Ascending aorta (tissue), 2 donors: ENCODE measurements at regions not wholly inside any gene's neighbourhood (a gene's known extent, or its start where the extent isn't known, plus 50 kb on each side); places are given as distances from the start of the nearest gene placed in this dataset.

Source experiments
- DNase-seq, 2 donors: peaks; one replicate each; pipeline ENCODE4 v3.0.0-alpha.2; 2019; ENCODE audit warnings: low spot score in 2 of 2
- H3K27ac ChIP-seq, 2 donors: fragments of 200-600 bp; sonication (generic); one replicate each; pipeline ENCODE4 v1.5.1; 2016 to 2017; ENCODE audit warnings: mild to moderate bottlenecking in 1 of 2
- H3K27me3 ChIP-seq: fragments of 200-600 bp; sonication (generic); one replicate; pipeline ENCODE4 v1.5.1; 2017
- H3K36me3 ChIP-seq, 2 donors: fragments of 200-600 bp; sonication (generic); one replicate each; pipeline ENCODE4 v1.5.1; 2016
- H3K4me1 ChIP-seq, 2 donors: fragments of 200-600 bp; sonication (generic); one replicate each; pipeline ENCODE4 v1.5.1; 2016 to 2017; ENCODE audit warnings: mild to moderate bottlenecking in 1 of 2
- H3K4me3 ChIP-seq, 2 donors: fragments of 200-600 bp; sonication (generic); one replicate each; pipeline ENCODE4 v1.5.1; 2016 to 2017; ENCODE audit warnings: mild to moderate bottlenecking in 1 of 2
- H3K9me3 ChIP-seq, 2 donors: fragments of 200-600 bp; sonication (generic); one replicate each; pipeline ENCODE4 v1.5.1; 2016
- CTCF ChIP-seq, 3 experiments: fragments of 200-600 bp in 2 of 3; fragments of 450-650 bp in 1 of 3; sonication (generic) in 2 of 3; IDR thresholded peaks; one replicate each; pipeline ENCODE4 v1.5.1; 2016 to 2019; ENCODE audit warnings: antibody characterized with exemption in 3 of 3, mild to moderate bottlenecking in 1 of 3, moderate library complexity in 1 of 3
- intact Hi-C: fragments of 100-400 bp; cut with DNase I; formaldehyde crosslinking; loops from one replicate; pipeline ENCODE4 v1.15.1; 2023

DNA sequence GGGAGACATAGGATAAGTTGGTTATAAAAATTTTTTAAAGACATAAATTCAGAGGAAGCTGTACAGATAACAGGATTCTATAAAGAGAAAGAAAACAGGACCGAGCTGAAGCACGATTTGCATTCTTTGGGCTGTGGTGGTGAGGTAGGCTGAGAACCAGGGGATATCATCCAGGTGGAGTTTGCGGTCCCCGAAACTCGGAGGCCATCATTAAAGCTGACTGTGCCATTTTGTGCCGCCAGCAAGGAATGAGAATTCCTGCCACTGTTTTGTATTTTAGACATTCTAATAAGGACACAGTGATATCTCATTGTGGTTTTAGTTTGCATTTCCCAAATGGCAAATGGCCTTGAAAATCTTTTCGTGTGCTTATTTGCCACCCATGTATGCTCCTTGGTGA, 197.9 kb downstream of the IRF8 start:
- H3K9me3 ChIP-seq: no peaks in the 10 kb centered on the region
- intact Hi-C loops: no loop called here
- H3K27me3 ChIP-seq: no peaks in the 10 kb centered on the region
- TF ChIP-seq CTCF (IDR thresholded peaks at IDR 0.05): no peak
- H3K27ac ChIP-seq: no peak overlapping the region
- no peak for DNase-seq
- H3K4me3 ChIP-seq: no peak overlapping the region
- no peaks in the 10 kb centered on the region for H3K36me3 ChIP-seq
- no peaks in the 10 kb centered on the region for H3K4me1 ChIP-seq

DNA sequence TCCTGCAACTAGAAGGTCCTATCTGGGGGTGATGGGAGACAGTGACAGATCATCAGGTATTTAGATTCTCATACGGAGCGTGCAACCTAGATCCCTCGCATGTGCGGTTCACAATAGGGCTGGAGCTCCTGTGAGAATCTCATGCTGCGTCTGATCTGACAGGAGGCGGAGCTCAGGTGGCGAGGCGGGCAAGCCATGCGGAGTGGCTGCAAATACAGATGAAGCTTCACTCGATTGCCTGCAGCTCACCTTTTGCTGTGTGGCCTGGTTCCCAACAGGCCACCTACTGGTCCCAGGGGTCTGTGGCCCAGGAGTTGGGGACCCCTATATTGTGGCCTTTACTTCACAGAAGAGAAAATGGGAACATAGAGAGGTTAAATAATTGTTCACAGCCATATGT, 200.4 kb downstream of the IRF8 start:
- H3K4me3 ChIP-seq: no peak overlapping the region
- no peaks in the 10 kb centered on the region for H3K36me3 ChIP-seq
- no peaks in the 10 kb centered on the region for H3K27me3 ChIP-seq
- intact Hi-C loops: no loop called here
- DNase-seq: no peak
- H3K4me1 ChIP-seq: no peaks in the 10 kb centered on the region
- no peak overlapping the region for H3K27ac ChIP-seq
- no peak for TF ChIP-seq CTCF (IDR thresholded peaks at IDR 0.05)
- no peaks in the 10 kb centered on the region for H3K9me3 ChIP-seq

- no peak overlapping the region for H3K27ac ChIP-seq
- TF ChIP-seq CTCF (IDR thresholded peaks at IDR 0.05): no peak
- no peaks in the 10 kb centered on the region for H3K9me3 ChIP-seq
- no peak overlapping the region for H3K4me3 ChIP-seq
- H3K27me3 ChIP-seq: no peaks in the 10 kb centered on the region
- no peaks in the 10 kb centered on the region for H3K36me3 ChIP-seq
- intact Hi-C loops: no loop called here
- no peaks in the 10 kb centered on the region for H3K4me1 ChIP-seq
- DNase-seq: no peak
Measured at GRCh38 chr16:86100205-86101136, 201.5 kb downstream of the IRF8 start.

DNA sequence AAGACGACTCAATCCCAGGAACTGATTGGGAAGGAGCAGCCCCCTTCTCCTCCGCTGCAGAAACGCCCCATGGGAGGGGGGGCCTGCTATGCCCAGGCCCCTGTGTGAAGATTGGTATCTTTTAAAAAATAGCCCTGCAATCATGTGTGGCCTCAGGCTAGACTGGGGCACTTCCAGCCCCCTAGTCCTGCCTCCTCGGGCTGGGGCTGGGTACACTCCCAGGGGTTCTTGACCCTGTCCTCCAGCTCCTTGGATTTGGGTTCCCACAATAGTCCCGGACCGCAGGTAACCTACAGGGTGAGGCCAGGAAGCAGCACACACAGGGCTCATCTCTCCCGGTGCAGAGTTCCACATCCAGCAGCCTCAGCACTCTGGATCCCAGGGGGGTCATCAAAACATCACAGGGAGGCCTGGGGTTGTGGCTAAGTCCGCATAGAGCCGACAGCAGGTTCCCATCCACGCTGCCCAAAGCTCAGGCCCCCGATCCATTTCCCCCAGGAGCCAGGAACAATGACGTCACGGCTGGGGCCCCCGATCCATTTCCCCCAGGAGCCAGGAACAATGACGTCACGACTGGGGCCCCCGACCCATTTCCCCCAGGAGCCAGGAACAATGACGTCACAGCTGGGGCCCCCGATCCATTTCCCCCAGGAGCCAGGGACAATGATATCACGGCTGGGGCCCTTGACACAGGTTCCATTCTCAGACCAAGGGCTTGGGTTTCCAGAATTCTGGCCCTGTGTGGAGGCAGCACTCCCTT, 202.4 kb downstream of the IRF8 start:
- no peak for TF ChIP-seq CTCF (IDR thresholded peaks at IDR 0.05)
- intact Hi-C loops: no loop called here
- no peaks in the 10 kb centered on the region for H3K27me3 ChIP-seq
- no peak for DNase-seq
- H3K4me3 ChIP-seq: no peak overlapping the region
- H3K9me3 ChIP-seq: no peaks in the 10 kb centered on the region
- H3K36me3 ChIP-seq: no peaks in the 10 kb centered on the region
- H3K27ac ChIP-seq: no peak overlapping the region
- H3K4me1 ChIP-seq: no peaks in the 10 kb centered on the region

DNA sequence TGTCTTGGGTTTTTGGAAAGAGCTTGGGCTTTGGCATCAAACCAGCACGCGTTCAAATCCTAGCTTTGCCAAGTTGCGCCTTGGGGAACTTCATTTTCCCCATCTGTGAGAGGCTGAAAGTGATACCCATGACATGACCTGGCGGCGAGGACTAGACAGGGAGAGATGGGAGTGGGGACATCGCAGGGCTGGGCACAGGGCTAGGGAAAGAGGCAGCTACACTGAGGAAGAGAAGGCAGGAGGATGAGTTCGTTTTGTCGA, 202.9 kb downstream of the IRF8 start:
- TF ChIP-seq CTCF (IDR thresholded peaks at IDR 0.05): no peak
- no peak overlapping the region for H3K27ac ChIP-seq
- H3K4me1 ChIP-seq: no peaks in the 10 kb centered on the region
- no peaks in the 10 kb centered on the region for H3K27me3 ChIP-seq
- DNase-seq: no peak
- H3K9me3 ChIP-seq: no peaks in the 10 kb centered on the region
- no peak overlapping the region for H3K4me3 ChIP-seq
- H3K36me3 ChIP-seq: no peaks in the 10 kb centered on the region
- intact Hi-C loops: no loop called here
